ENCODE measurements at regions not wholly inside any gene's neighbourhood (a gene's known extent, or its start where the extent isn't known, plus 50 kb on each side); places are given as distances from the start of the nearest gene placed in this dataset.

DNA sequence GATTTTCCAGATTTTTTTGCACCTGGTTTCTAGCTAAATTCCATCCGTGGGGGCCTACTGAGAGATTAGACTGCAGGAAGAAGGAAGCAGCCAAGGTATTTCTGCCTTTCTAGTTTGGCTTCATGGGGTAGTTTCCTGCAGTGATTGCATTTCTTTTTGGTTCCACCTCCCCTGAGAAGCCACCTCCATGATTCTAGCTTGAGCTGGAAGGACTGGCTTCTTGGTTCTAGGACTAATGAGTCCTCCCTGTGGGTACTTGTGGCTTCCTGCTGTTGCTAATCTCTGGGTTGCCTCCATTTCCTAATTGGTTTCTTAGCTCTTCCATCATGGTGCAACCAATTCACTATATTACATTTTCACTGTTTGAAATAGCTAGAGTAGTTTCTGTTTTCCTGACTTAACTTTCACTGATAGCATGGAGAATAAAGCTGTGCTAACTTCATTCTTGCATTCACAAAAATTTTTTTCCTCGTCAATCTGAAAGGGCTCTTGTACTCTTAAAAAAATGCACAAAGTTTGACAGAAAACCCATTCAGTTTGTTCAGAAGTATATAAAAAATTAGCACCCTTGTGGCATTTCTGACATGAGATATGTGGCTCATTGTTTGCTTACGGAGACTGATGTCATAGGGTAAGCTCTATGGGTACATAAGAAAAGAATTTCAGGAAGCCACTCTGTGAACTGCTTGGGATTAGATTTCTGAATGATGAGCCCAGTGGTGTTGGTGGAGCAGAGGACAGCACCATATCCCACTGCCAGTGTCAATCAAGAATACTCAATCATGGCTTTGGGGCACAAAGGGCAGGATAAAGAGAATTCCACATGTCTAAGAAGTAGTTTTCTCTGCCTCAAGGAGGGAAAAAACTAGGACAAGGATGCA lies 242.8 kb upstream of the RBMS1 start:
- Mint-ChIP-seq H3K4me1 (ENCODE audit: low read depth) (peaks cover 4% of the 10 kb centered on the region), H3K36me3 (ENCODE audit: insufficient read depth) (no peaks in the 10 kb centered on the region), H3K27ac (no peak overlapping the region), H3K27me3 (peaks cover 14% of the 10 kb centered on the region), H3K9me3 (ENCODE audit: low read depth) (peaks cover 4% of the 10 kb centered on the region), H3K4me3 (ENCODE audit: low read depth) (no peak overlapping the region)
- TF ChIP-seq, protein P1, sequence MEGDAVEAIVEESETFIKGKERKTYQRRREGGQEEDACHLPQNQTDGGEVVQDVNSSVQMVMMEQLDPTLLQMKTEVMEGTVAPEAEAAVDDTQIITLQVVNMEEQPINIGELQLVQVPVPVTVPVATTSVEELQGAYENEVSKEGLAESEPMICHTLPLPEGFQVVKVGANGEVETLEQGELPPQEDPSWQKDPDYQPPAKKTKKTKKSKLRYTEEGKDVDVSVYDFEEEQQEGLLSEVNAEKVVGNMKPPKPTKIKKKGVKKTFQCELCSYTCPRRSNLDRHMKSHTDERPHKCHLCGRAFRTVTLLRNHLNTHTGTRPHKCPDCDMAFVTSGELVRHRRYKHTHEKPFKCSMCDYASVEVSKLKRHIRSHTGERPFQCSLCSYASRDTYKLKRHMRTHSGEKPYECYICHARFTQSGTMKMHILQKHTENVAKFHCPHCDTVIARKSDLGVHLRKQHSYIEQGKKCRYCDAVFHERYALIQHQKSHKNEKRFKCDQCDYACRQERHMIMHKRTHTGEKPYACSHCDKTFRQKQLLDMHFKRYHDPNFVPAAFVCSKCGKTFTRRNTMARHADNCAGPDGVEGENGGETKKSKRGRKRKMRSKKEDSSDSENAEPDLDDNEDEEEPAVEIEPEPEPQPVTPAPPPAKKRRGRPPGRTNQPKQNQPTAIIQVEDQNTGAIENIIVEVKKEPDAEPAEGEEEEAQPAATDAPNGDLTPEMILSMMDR (IDR thresholded peaks at IDR 0.05; ENCODE audit: unreplicated experiment): no peak
- no peak for DNase-seq (ENCODE audit: low spot score, unreplicated experiment)

DNA sequence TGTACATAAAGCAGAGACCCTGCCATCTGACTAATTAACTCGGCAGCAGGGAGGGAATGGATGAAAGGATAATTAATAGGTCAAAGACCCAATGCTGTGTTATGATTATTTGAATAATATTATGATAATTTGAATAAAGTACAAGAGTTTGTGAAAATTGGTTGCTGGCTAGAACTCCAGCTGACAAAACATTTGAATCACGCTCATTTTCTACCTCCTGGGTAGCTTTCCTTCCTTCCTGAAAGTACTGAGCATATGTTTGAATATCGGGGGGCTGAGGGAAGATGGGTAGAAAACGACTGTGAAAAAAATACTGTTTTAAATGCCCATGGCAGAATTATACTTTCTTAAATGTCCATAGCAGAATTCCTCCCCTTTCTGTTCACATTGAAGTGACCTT lies 243.6 kb upstream of the RBMS1 start:
- no peak overlapping the region for H3K4me3 Mint-ChIP-seq (ENCODE audit: low read depth)
- no peak overlapping the region for H3K27ac Mint-ChIP-seq
- peaks cover 4% of the 10 kb centered on the region for H3K4me1 Mint-ChIP-seq (ENCODE audit: low read depth)

DNA sequence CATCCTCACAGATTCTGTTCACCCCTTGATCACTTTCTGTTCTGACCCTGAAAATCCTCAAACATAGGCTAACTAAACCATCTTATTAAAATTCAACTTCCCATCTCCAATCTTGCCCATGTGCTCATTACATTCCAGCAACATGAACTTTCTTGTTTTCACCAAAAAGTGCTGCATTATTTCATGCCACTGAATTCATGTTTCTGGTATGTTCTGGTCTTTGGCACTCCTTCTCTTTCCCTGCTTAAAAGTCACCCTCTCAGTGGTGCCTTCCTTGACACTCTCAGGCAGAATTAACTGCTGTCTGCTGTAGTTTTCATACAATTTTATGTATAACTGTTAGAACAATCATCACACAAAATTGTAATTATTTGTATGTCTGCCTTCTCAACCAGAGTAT lies 247.7 kb upstream of the RBMS1 start:
- H3K9me3 Mint-ChIP-seq (ENCODE audit: low read depth): no peaks in the 10 kb centered on the region
- no peak overlapping the region for H3K27ac Mint-ChIP-seq
- no peaks in the 10 kb centered on the region for H3K36me3 Mint-ChIP-seq (ENCODE audit: insufficient read depth)
- TF ChIP-seq, protein P1 (IDR thresholded peaks at IDR 0.05; ENCODE audit: unreplicated experiment): no peak
- no peak for DNase-seq (ENCODE audit: low spot score, unreplicated experiment)
- peaks cover 4% of the 10 kb centered on the region for H3K4me1 Mint-ChIP-seq (ENCODE audit: low read depth)
- no peak overlapping the region for H3K4me3 Mint-ChIP-seq (ENCODE audit: low read depth)
- peaks cover 4% of the 10 kb centered on the region for H3K27me3 Mint-ChIP-seq

More for the DNA sequence above, 243.6 kb upstream of the RBMS1 start:
- H3K36me3 Mint-ChIP-seq (ENCODE audit: insufficient read depth): no peaks in the 10 kb centered on the region
- H3K9me3 Mint-ChIP-seq (ENCODE audit: low read depth): peaks cover 4% of the 10 kb centered on the region
- peaks cover 14% of the 10 kb centered on the region for H3K27me3 Mint-ChIP-seq
- DNase-seq (ENCODE audit: low spot score, unreplicated experiment): no peak
- TF ChIP-seq, protein P1 (IDR thresholded peaks at IDR 0.05; ENCODE audit: unreplicated experiment): no peak

DNA sequence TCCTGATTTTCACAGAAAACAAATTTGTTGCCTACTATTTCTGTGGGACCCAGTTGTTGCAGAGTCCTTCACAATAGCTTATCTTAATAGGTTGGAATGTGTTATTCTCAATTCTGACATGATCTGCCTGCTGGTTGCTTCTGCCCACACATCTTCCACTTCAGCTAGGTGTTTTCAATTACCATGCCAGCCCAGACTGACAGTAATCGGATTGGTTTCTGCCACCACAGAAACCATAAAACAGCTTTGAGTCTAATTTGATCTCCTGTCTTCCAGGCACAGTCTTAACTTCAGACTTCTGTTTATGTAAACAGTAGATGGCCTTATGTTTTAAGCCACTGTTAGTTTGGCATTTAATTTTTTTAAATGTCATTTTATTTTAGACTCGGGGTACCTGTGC lies 248.2 kb upstream of the RBMS1 start:
- no peak overlapping the region for H3K27ac Mint-ChIP-seq
- H3K4me3 Mint-ChIP-seq (ENCODE audit: low read depth): no peak overlapping the region
- peaks cover 2% of the 10 kb centered on the region for H3K4me1 Mint-ChIP-seq (ENCODE audit: low read depth)
- DNase-seq (ENCODE audit: low spot score, unreplicated experiment): no peak
- H3K9me3 Mint-ChIP-seq (ENCODE audit: low read depth): no peaks in the 10 kb centered on the region
- H3K27me3 Mint-ChIP-seq: peaks cover 4% of the 10 kb centered on the region
- H3K36me3 Mint-ChIP-seq (ENCODE audit: insufficient read depth): no peaks in the 10 kb centered on the region
- TF ChIP-seq, protein P1 (IDR thresholded peaks at IDR 0.05; ENCODE audit: unreplicated experiment): no peak

DNA sequence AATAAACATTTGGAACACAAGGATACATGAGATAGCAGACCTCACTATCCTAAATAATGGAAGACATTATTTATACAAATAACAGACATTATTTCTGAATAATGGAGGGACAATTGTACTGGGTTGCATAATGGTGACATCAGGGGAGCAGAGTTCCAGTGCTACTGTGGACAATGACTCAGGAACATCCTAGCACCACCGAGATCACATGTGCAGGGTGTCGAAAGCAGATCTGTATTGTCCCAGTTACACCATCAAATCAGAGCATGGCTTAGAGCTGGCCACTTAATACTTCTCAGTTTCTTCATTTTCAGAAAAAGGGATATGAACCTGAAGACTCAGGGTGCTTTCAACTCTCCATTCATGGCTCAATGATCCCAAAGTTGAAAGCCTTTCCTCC lies 249.1 kb upstream of the RBMS1 start:
- Mint-ChIP-seq H3K27me3 (peaks cover 4% of the 10 kb centered on the region), H3K4me3 (ENCODE audit: low read depth) (no peak overlapping the region), H3K36me3 (ENCODE audit: insufficient read depth) (no peaks in the 10 kb centered on the region), H3K27ac (no peak overlapping the region), H3K9me3 (ENCODE audit: low read depth) (no peaks in the 10 kb centered on the region), H3K4me1 (ENCODE audit: low read depth) (no peaks in the 10 kb centered on the region)
- no peak for DNase-seq (ENCODE audit: low spot score, unreplicated experiment)
- TF ChIP-seq, protein P1 (IDR thresholded peaks at IDR 0.05; ENCODE audit: unreplicated experiment): no peak
